GM20000 (cell line): ENCODE measurements at regions not wholly inside any gene's neighbourhood (a gene's known extent, or its start where the extent isn't known, plus 50 kb on each side); places are given as distances from the start of the nearest gene placed in this dataset.

Source experiments
- DNase-seq: peaks from one replicate; pipeline ENCODE4 v3.0.0; 2012; ENCODE audit warnings: low spot score
- TF ChIP-seq, protein P1 (sequence below): IDR thresholded peaks from 2 replicates; pipeline ENCODE4 v1.5.1; 2012; ENCODE audit warnings: mild to moderate bottlenecking, control low read depth; ENCODE audit errors: extremely low read depth, missing control alignments

DNA sequence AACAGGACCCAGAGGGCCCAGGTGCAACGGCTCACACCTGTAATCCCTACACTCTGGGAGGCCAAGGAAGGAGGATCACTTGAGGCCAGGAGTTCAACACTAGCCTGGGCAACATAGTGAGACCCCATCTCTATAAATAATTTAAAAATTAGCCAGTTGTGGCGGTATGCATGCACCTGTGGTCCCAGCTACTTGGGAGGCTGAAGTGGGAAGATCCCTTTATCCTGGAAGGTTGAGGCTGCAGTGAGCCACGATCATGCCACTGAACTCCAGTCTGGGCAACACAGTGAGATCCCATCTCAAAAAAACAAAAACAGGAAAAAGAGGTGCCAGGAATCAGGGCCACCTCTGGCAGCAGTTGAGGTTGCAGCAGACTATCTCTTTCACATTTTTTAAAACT lies 85.7 kb upstream of the NUDT7 start:
- DNase-seq = no peak
- TF ChIP-seq, protein P1, sequence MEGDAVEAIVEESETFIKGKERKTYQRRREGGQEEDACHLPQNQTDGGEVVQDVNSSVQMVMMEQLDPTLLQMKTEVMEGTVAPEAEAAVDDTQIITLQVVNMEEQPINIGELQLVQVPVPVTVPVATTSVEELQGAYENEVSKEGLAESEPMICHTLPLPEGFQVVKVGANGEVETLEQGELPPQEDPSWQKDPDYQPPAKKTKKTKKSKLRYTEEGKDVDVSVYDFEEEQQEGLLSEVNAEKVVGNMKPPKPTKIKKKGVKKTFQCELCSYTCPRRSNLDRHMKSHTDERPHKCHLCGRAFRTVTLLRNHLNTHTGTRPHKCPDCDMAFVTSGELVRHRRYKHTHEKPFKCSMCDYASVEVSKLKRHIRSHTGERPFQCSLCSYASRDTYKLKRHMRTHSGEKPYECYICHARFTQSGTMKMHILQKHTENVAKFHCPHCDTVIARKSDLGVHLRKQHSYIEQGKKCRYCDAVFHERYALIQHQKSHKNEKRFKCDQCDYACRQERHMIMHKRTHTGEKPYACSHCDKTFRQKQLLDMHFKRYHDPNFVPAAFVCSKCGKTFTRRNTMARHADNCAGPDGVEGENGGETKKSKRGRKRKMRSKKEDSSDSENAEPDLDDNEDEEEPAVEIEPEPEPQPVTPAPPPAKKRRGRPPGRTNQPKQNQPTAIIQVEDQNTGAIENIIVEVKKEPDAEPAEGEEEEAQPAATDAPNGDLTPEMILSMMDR = no peak

DNA sequence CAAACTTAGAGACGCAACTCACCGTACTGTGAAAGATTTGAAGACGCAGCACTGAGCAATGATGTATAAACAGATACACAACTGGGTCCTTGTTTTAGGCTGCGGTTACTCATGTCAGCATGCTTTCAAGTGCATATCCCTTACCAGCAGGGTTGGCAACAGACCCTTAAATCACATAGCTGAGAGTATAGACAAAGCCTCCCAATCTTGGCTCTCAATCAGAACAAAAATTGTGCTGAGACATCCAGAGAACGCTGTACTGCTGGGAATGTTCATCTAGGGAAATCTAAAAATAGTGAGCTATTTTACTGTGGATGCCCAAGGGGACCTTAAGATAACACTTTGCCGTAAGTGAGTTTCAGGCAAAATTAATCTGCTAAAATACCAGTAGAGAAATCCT lies 84.4 kb upstream of the NUDT7 start:
- no peak for DNase-seq
- TF ChIP-seq, protein P1 = no peak

DNA sequence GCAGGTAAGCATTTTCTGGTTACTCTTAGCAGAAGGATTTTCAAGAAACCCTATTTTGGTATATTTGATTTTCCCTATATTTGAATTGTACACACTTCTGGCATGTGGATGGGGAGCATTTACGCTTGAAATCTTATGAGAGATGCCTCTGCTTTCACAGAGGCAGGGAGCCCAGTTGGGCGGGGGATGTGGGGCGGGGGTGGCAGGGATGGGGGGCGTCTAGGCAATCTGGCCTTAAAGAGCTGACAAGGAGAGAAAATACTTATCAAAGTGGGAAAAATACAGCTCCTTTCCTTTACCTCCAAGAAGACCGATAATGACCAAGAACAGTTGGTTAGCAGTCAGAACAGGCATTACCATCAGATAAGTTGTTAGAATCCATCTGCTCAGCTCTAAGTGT lies 79.1 kb upstream of the NUDT7 start:
- TF ChIP-seq, protein P1 = no peak
- DNase-seq = no peak

DNA sequence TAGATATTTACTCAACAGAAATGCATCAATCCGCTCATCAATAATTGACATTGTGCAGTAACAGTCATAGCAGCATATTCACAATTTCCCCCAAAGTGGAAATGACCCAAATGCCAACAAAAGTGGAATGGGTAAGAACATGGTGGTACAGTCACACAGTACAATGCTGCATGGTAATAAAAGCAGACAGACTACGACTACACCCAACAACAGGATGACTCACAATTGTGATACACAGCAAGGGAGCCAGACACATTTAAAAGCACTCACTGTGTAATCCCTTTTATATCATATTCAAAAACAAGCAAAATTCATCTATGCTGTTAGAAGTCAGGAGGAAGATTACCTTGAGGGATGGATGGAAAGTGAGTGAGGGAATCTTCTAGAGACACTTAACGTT lies 76.5 kb upstream of the NUDT7 start:
- DNase-seq = no peak
- TF ChIP-seq, protein P1 = no peak

DNA sequence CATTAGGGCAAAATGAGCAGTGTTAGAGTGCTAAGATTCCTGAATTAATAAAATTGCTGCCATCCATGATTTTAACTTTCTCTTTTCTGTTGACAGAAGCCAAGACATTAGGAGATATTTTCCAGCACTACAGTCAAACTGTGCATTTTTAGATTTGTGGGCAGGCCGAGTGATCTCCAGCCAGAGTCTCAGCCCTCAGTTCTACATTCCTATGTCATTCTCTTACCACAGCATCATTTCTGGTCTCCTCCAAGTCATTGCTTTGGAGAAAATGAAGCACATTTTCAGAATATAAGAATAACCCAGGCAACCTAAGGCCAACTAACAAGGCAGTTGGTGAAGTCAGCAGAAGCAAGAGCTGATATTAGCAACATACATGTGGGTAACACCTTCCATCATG lies 74.6 kb upstream of the NUDT7 start:
- DNase-seq = no peak
- TF ChIP-seq, protein P1 = no peak

DNA sequence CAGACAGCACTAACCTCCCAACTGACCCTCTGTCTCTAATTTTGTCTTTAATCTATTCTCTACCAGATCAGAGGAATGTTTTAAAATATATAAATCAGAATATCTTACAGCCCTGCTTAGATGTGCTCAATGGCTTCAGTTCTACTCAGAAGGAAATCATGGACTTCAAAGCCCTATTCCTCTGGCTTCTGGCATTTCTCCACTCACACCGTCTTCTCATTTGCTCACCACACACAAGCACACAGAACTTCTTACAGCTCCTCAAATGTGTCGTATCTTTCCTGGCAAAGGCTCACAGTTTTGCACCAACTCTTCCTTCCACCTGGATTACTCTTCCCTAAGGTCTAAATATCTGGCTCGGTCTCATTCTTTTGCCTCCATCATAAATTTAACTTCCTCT lies 71.6 kb upstream of the NUDT7 start:
- DNase-seq = no peak
- TF ChIP-seq, protein P1 = no peak

DNA sequence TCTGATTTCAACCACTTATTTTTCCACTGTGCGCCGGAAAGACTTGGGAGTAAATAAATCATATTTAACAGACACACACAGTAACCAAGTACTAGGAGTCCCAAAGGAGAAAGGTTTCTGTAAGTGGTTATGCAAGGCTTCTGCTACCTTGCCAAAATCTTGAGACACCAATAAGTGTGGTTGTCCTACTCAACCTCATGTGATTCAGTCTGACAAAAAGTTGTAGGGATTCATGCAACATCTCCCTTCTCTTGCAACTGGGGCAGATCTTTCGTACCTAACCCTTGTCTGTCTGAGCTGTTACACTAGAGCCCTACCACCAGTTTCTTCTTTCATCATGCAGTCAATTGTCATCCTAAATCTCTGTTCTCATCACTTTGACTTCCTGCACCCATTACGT lies 69.9 kb upstream of the NUDT7 start:
- no peak for DNase-seq
- TF ChIP-seq, protein P1 = no peak
